NT2/D1 (cell line): ENCODE measurements at regions not wholly inside any gene's neighbourhood (a gene's known extent, or its start where the extent isn't known, plus 50 kb on each side); places are given as distances from the start of the nearest gene placed in this dataset.

Source experiments
- DNase-seq: peaks from one replicate; pipeline ENCODE4 v3.0.0-alpha.2; 2011; ENCODE audit warnings: low read depth, low spot score
- H3K27me3 ChIP-seq: 2 replicates; pipeline ENCODE4 v1.6.0; 2011; ENCODE audit warnings: mild to moderate bottlenecking; ENCODE audit not compliant: insufficient read length, insufficient read depth
- H3K36me3 ChIP-seq: 2 replicates; pipeline ENCODE4 v1.6.1; 2011; ENCODE audit warnings: mild to moderate bottlenecking, low read length, mixed read lengths; ENCODE audit not compliant: insufficient read depth, insufficient read length
- H3K4me1 ChIP-seq: 2 replicates; pipeline ENCODE4 v1.5.1; 2011; ENCODE audit not compliant: insufficient read depth, insufficient read length
- H3K4me3 ChIP-seq: 2 replicates; pipeline ENCODE4 v1.5.1; 2011; ENCODE audit warnings: low read depth; ENCODE audit not compliant: insufficient read length
- H3K9ac ChIP-seq: 2 replicates; pipeline ENCODE4 v1.6.0; 2011; ENCODE audit warnings: low read depth; ENCODE audit not compliant: insufficient read length
- H3K9me3 ChIP-seq: 2 replicates; pipeline ENCODE4 v1.5.1; 2011; ENCODE audit warnings: mild to moderate bottlenecking, low read length; ENCODE audit not compliant: insufficient read depth
- SUZ12 ChIP-seq: IDR thresholded peaks from 2 replicates; pipeline ENCODE4 v1.6.1; 2011; ENCODE audit not compliant: insufficient read length, insufficient read depth; ENCODE audit errors: extremely low read depth
- YY1 ChIP-seq: IDR thresholded peaks from 2 replicates; pipeline ENCODE4 v1.6.1; 2011; ENCODE audit not compliant: insufficient read length, insufficient read depth
- ZNF274 ChIP-seq: IDR thresholded peaks from 2 replicates; pipeline ENCODE4 v1.6.1; 2011; ENCODE audit warnings: mild to moderate bottlenecking, low read depth, low read length

DNA sequence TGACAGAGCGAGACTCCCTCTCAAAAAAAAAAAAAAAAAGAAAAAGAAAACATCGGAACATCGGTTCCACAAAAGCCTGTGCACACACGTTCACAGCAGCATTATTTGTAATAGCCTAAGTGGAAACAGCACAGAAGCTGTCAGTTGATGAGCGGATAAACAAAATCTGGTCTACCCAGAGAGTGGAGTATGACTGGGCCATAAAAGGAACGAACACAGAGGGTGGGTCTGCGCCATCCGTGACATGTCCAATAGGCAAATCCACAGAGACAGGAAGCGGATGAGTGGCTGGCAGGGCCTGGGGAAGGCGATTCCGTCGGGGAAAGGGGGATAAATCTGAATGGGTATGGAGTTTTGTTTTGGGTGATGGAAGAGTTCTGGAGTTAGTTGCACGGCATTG lies 212.2 kb upstream of the CIBAR2 start:
- no peak for DNase-seq
- no peak overlapping the region for H3K4me3 ChIP-seq
- no peaks in the 10 kb centered on the region for H3K36me3 ChIP-seq
- H3K9ac ChIP-seq, result no peak overlapping the region
- H3K4me1 ChIP-seq, result peaks cover 14% of the 10 kb centered on the region
- 0 out of 2 replicates have a peak, but pooled peaks cover 4% of the 10 kb centered on the region for H3K9me3 ChIP-seq
- TF ChIP-seq SUZ12 (no peak), YY1 (no peak), ZNF274 (no peak)
- H3K27me3 ChIP-seq, result no peaks in the 10 kb centered on the region

DNA sequence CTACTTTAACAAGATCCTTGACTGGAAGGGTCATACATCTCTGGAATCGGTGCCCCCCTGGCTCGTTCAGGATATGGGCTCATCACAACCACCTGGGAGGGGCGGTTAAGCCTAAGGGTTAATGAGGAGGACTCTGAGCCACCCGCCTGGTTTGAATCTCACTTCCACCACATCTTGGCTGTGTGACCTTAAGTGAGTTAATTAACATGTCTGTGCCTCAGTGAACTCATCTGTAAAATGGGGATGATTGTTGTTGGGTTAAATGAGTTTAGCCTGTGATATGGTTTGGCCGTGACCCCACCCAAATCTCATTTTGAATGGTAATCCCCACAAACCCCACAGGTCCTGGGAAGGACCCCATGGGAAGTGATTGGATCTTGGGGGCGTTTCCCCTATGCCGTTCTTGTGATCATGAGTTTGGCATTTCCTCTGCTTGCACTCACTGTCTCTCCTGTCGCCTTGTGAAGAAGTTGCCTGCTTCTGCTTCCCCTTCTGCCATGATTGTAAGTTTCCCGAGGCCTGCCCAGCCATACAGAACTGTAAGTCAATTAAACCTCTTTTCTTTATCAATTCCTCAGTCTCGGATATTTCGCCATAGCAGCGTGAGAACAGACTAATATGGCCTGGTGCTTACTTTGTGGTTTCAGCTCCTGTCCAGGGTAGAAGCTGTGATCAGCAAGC lies 214.0 kb upstream of the CIBAR2 start:
- no peak for DNase-seq
- no peaks in the 10 kb centered on the region for H3K36me3 ChIP-seq
- H3K27me3 ChIP-seq, result no peaks in the 10 kb centered on the region
- H3K9ac ChIP-seq, result no peak overlapping the region
- H3K9me3 ChIP-seq, result 0 out of 2 replicates have a peak, but pooled peaks cover 4% of the 10 kb centered on the region
- H3K4me1 ChIP-seq, result peaks cover 17% of the 10 kb centered on the region
- TF ChIP-seq ZNF274 (no peak), YY1 (no peak), SUZ12 (no peak)
- H3K4me3 ChIP-seq, result no peak overlapping the region

DNA sequence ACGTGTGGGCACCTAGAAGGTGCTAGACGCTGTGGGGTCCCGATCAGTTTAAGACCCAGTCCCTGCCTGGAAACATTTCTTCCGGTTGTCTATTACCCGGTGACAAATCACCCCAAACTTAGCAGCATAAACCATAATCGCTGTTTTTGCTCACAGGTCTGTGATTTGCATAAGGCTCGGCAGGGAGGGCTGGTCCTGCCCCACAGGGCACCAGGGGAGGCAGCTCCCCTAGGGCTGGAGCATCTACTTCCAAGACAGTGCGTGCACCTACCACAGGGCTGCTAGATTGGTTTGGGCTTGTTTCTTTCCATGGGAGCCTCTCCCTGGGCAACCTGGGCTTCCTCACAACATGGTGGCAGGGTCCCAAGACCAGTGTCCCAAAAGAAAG lies 214.5 kb upstream of the CIBAR2 start:
- Histone ChIP-seq H3K4me1 (peaks cover 18% of the 10 kb centered on the region), H3K27me3 (no peaks in the 10 kb centered on the region), H3K9ac (no peak overlapping the region), H3K36me3 (no peaks in the 10 kb centered on the region), H3K4me3 (no peak overlapping the region), H3K9me3 (0 out of 2 replicates have a peak, but pooled peaks cover 4% of the 10 kb centered on the region)
- TF ChIP-seq ZNF274 (no peak), YY1 (no peak), SUZ12 (no peak)
- DNase-seq, result no peak

DNA sequence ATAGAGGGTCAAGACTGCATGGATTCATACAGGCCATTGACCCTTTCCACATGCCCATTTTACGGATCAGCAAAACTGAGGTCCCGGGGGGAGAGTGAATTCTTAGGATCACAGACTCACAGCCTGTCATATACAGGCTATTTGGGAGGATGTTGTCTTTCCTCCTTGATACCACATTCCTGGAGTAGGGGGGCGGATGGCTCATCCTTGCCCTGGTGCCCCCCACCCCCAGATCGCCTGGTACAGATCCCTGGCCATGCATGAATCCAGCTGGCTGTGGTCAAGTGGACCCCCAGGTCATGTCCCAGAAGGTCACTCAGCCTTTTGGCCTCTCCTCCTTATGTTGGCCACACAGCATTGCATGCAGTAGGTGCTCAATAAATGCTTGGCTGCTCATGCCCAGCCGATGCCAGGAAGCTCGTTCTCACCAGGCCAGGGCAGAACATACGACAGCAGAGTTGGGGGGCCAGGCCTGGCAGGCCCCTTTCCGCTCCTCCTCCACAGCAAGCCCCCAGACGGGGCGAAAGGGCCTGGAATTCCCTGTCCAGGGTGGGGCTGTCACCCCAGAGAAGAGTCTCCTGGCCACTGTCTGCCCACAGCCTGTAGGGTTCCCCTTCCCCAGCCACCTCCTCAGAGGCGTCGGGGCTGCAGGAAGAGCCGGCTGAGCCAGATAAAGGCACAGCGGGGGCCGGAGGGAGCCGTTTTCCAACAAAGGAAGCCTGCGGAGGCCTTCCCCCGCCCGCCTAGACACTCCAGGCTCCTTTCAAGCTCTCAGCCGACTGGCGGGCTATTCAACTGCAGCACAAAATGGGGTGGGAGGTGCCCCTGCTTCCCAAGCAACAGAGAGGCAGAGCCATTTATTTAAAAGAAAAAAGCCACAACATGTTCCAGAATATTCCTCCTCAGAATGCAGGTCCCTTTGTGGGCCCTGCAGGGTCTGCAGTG lies 215.7 kb upstream of the CIBAR2 start:
- no peaks in the 10 kb centered on the region for H3K36me3 ChIP-seq
- peaks cover 11% of the 10 kb centered on the region for H3K27me3 ChIP-seq
- TF ChIP-seq ZNF274 (no peak), YY1 (no peak), SUZ12 (no peak)
- H3K4me3 ChIP-seq, result no peak overlapping the region
- H3K4me1 ChIP-seq, result peaks cover 25% of the 10 kb centered on the region
- 0 out of 2 replicates have a peak, but pooled peaks cover 4% of the 10 kb centered on the region for H3K9me3 ChIP-seq
- peak overlapping the region; percentile 65 for H3K9ac ChIP-seq
- DNase-seq, result peak; percentile 98

DNA sequence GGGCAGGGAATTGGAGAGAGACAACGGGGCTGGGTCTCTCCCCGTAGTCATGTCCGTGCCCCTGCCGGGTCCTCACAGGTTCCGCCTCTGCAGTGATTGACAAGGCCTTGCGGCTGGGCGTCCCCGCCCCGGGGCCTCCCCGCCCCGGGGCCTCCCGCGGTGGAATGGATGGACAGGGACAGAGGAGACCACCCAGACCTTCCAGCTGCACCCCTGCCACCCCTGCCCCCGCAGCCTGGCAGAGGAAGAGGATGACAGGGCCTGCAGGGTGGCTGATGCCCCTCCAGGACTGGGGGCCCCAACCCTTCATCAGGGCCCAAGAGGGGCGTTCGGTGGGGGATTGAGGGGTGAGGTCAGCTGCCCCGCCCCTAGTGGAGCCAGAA lies 216.4 kb upstream of the CIBAR2 start:
- Histone ChIP-seq H3K9me3 (0 out of 2 replicates have a peak, but pooled peaks cover 4% of the 10 kb centered on the region), H3K9ac (peak overlapping the region; percentile 65), H3K36me3 (no peaks in the 10 kb centered on the region), H3K27me3 (peaks cover 18% of the 10 kb centered on the region), H3K4me1 (peaks cover 24% of the 10 kb centered on the region), H3K4me3 (no peak overlapping the region)
- no peak for DNase-seq
- TF ChIP-seq YY1 (no peak), SUZ12 (no peak), ZNF274 (no peak)

DNA sequence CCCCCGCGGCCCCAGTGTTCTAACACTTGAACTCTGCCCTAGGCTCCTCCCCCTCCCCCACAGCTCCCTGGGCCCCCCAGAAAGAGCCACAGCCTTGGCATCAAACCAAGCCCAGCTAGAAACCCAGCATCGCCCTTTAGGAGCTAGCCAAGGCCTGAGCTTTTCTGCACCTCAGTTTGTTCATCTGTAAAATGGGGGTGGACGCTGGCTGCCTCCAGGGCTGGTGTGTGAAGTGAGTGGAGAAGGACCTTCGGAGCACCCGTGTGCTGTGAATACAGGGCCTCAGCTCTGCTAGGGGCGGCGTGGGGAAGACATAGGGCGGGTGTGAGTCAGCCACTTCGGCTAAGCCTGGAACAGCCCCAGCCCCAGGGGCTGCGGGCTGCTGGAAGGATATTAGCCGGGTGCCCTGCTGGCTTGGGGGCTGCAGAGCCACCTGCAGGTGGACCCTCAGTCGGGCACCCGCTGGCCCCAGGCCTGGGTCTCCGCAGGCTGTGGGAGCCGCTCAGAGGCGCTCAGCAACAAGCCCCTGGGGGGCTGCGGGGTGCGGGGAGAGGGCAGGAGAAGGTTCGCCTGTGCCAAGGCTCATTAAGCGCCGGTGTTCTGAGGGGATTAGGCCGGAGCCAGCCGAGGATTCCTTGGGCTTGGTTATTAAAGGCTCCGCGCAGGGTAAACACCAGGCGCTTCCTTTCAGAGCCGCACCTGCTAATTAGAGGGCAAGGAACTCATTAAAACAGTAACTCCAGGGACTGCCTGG lies 217.0 kb upstream of the CIBAR2 start:
- peaks cover 23% of the 10 kb centered on the region for H3K27me3 ChIP-seq
- no peak overlapping the region for H3K4me3 ChIP-seq
- H3K9ac ChIP-seq, result peak overlapping the region; percentile 51
- peaks cover 28% of the 10 kb centered on the region for H3K4me1 ChIP-seq
- TF ChIP-seq YY1, result no peak
- TF ChIP-seq ZNF274, result no peak
- no peak for TF ChIP-seq SUZ12
- no peaks in the 10 kb centered on the region for H3K36me3 ChIP-seq
- no peaks in the 10 kb centered on the region for H3K9me3 ChIP-seq
- DNase-seq, result peak; percentile 67
